ENCODE measurements at regions not wholly inside any gene's neighbourhood (a gene's known extent, or its start where the extent isn't known, plus 50 kb on each side); places are given as distances from the start of the nearest gene placed in this dataset.

- no peak overlapping the region for H3K4me2 ChIP-seq (ENCODE audit: control insufficient read depth, extremely low read depth, insufficient read depth, low read depth, low read length)
- H3K79me2 ChIP-seq (ENCODE audit: control insufficient read depth, insufficient read depth, low read length): no peaks in the 10 kb centered on the region
- no peaks in the 10 kb centered on the region for H3K9me1 ChIP-seq (ENCODE audit: control insufficient read depth, extremely low read depth, insufficient read depth, low read length)
- no peak for FAIRE-seq
- no peaks in the 10 kb centered on the region for H3K9me3 ChIP-seq (ENCODE audit: control insufficient read depth, low read depth, low read length)
- no peak overlapping the region for H3K9ac ChIP-seq (ENCODE audit: control insufficient read depth, extremely low read depth, insufficient read depth, low read length)
- no peak overlapping the region for H3K4me3 ChIP-seq (ENCODE audit: control insufficient read depth in 2 of 3, extremely low read depth in 1 of 3, insufficient read depth in 2 of 3, low read depth in 1 of 3, low read length in 3 of 3)
- no peaks in the 10 kb centered on the region for H3K36me3 ChIP-seq (ENCODE audit: control insufficient read depth in 2 of 2, extremely low read depth in 1 of 2, insufficient read depth in 2 of 2, low read length in 2 of 2)
- no peak overlapping the region for H2AFZ ChIP-seq (ENCODE audit: control insufficient read depth, low read length)
- H3K27ac ChIP-seq (ENCODE audit: control insufficient read depth, insufficient read depth, low read length): no peak overlapping the region
- no peaks in the 10 kb centered on the region for H4K20me1 ChIP-seq (ENCODE audit: control insufficient read depth, extremely low read depth, insufficient read depth, low read length)
- dilution Hi-C loops (cut with MboI; ENCODE audit: extremely low pct_ligation_motif_present, low sequenced_read_pairs): loop anchor here (25.0 kb wide), 1 partner anchor 416 kb away; no protein-coding TSS in a partner anchor
- no peaks in the 10 kb centered on the region for H3K27me3 ChIP-seq (ENCODE audit: control insufficient read depth, extremely low read depth, insufficient read depth, low read length)
- H3K4me1 ChIP-seq (ENCODE audit: control insufficient read depth, extremely low read depth, insufficient read depth, low read length): no peaks in the 10 kb centered on the region
- TF ChIP-seq CTCF (optimal IDR thresholded peaks at IDR 0.05 in 1 of 3, IDR thresholded peaks at IDR 0.05 in 1 of 3, conservative IDR thresholded peaks at IDR 0.05 in 1 of 3; ENCODE audit: extremely low read depth in 1 of 3, insufficient read depth in 2 of 3, low read length in 3 of 3) (no peak), EZH2 (IDR thresholded peaks at IDR 0.05; ENCODE audit: low read length) (no peak)
- no peak for DNase-seq (ENCODE audit: low read depth, low spot score)
Observed at GRCh38 chr3:176521531-176522175, 675.6 kb downstream of the TBL1XR1 start.

- TF ChIP-seq CTCF (optimal IDR thresholded peaks at IDR 0.05 in 1 of 3, IDR thresholded peaks at IDR 0.05 in 1 of 3, conservative IDR thresholded peaks at IDR 0.05 in 1 of 3; ENCODE audit: extremely low read depth in 1 of 3, insufficient read depth in 2 of 3, low read length in 3 of 3): peak; percentile 48 to 70 (median 53)
- no peak for TF ChIP-seq EZH2 (IDR thresholded peaks at IDR 0.05; ENCODE audit: low read length)
- H3K9ac ChIP-seq (ENCODE audit: control insufficient read depth, extremely low read depth, insufficient read depth, low read length): no peak overlapping the region
- no peaks in the 10 kb centered on the region for H4K20me1 ChIP-seq (ENCODE audit: control insufficient read depth, extremely low read depth, insufficient read depth, low read length)
- no peaks in the 10 kb centered on the region for H3K79me2 ChIP-seq (ENCODE audit: control insufficient read depth, insufficient read depth, low read length)
- no peaks in the 10 kb centered on the region for H3K27me3 ChIP-seq (ENCODE audit: control insufficient read depth, extremely low read depth, insufficient read depth, low read length)
- no peak overlapping the region for H3K4me3 ChIP-seq (ENCODE audit: control insufficient read depth in 2 of 3, extremely low read depth in 1 of 3, insufficient read depth in 2 of 3, low read depth in 1 of 3, low read length in 3 of 3)
- DNase-seq (ENCODE audit: low read depth, low spot score) (no peak), FAIRE-seq (no peak)
- H3K4me2 ChIP-seq (ENCODE audit: control insufficient read depth, extremely low read depth, insufficient read depth, low read depth, low read length): no peak overlapping the region
- H3K27ac ChIP-seq (ENCODE audit: control insufficient read depth, insufficient read depth, low read length): no peak overlapping the region
- no peaks in the 10 kb centered on the region for H3K36me3 ChIP-seq (ENCODE audit: control insufficient read depth in 2 of 2, extremely low read depth in 1 of 2, insufficient read depth in 2 of 2, low read length in 2 of 2)
- H3K9me1 ChIP-seq (ENCODE audit: control insufficient read depth, extremely low read depth, insufficient read depth, low read length): no peaks in the 10 kb centered on the region
- H2AFZ ChIP-seq (ENCODE audit: control insufficient read depth, low read length): no peak overlapping the region
- no peaks in the 10 kb centered on the region for H3K9me3 ChIP-seq (ENCODE audit: control insufficient read depth, low read depth, low read length)
- no peaks in the 10 kb centered on the region for H3K4me1 ChIP-seq (ENCODE audit: control insufficient read depth, extremely low read depth, insufficient read depth, low read length)
- dilution Hi-C loops (cut with MboI; ENCODE audit: extremely low pct_ligation_motif_present, low sequenced_read_pairs): loop anchor here (25.0 kb wide), 1 partner anchor 423 kb away; no protein-coding TSS in a partner anchor
Observed at GRCh38 chr3:176514297-176514696, 683.0 kb downstream of the TBL1XR1 start.
